ENCODE measurements at regions not wholly inside any gene's neighbourhood (a gene's known extent, or its start where the extent isn't known, plus 50 kb on each side); places are given as distances from the start of the nearest gene placed in this dataset.

GRCh38 chr7:32428546-32428945, 61.6 kb downstream of the LSM5 start:
- DNase-seq = no peak

DNA sequence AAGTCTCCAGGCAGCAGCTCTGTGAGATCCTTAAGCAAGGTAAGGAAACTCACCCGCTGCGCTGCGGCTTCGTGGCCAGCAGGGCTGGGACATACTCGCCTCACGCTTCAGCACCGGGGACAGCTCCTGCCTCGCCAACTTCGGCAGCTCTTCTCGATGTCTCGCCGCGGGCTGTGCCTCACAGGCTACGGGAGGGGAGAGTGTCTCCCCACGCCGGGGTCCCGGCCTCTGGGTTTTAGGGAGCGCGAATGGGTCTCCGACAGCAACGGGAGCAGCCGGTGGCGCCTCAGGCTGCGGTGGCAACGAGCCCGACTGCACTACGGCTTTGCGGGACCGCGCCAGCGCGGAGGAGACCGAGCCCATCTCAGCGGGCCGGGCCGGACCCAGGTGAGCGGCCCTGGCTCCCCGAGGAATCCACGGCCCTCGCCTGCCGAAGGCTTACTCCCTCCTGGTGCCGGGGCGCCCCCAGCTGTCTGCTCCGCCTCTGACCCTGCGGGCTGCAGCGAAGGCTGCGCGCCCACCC, 62.4 kb downstream of the LSM5 start:
- DNase-seq = peak; percentile 5 to 25 (median 13)

- DNase-seq = no peak
These were observed 73.3 kb downstream of the LSM5 start for GRCh38 chr7:32416846-32417245.

DNA sequence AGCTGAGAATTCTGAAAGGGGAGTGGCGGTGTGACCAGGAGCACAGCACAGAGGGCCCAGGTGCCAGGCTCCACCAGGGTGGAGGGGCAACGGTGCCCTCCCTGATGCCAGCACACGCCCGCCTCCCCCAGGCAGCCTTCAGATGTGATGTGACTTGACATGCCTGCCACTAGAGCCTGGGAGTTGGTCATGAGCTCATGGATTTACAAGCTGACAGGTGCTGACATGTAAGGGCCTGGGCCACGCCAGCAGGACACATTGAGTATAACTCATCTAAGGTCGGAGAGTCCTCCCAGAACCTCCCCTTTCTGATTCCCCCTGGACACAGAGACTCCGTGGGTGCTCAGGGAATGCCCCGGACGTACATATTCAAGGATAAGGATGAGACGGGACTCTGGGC, 74.2 kb downstream of the LSM5 start:
- no peak for DNase-seq

GRCh38 chr7:32415519-32415918, 74.7 kb downstream of the LSM5 start:
- DNase-seq = no peak

DNA sequence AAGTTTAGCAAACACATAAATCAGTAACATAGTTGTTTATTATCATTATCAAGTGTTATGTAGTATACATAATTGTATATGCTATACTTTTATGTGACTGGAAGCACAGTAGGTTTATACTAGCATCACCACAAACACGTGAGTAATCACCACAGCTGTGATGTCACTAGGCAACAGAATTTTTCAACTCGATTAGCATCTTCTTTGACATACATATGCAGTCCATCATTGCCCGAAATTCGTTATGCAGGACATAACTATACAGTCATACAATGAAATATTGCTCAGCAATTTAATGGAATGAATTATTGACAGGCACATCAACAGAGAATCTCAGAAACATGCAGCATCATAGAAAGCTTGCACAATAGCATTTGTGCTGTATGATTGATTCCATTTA, 77.7 kb downstream of the LSM5 start:
- DNase-seq = no peak

- DNase-seq = no peak
These were observed 79.6 kb downstream of the LSM5 start for GRCh38 chr7:32410545-32410944.

DNA sequence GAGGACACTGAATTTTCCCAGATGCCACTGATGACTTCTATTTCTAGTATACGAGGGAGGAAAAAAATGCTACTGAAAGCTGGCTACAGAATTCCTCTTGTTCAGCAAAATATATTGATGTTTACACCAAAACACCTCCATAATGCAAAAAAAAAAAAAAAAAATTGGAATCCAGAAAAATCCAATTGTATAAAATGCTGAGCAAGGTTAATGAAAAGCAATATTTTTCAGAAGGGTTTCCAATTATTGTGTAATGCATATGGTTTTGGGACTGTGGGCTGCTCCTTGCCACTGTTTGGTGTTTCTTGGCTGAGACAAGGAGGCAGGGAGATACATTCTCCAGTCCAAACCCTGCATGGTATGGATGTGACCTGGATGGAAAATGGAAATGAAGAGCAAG, 83.8 kb downstream of the LSM5 start:
- DNase-seq = no peak

DNA sequence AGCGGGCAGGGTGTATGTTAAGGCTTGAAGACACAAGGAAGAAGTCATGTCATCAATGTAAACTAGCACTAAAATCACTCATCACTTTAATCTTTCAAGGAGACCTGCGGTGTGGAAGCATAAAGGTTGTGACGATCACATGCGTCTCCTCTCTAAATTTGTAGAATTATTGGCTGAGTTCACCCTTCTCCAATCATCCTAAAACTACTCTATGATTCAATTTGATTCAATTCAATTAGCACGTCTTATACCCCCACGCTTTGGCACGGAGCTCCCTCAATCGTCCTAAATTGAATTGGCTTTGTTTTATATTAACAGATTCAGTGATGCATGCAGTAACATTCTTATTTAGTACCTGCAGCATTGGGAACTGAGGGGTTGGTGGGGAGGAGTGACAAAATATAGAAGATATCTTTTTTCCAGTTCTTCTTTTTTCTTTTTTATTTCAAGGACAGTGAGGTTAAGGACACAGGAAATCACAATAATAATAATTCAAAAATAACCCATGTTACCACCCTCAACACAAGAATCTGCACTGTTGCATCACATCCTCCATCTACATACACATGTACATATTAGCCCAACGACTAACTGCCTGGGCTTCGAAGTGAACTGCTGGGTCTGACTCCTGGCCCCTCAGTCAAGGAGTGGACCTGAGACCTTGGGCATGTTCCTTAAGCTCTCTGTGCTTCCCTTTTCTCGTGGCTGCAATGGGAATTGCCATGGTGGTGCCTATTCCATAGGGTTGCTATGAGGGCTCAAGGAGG, 86.5 kb downstream of the LSM5 start:
- DNase-seq = no peak

GRCh38 chr7:32400676-32401075, 89.5 kb downstream of the LSM5 start:
- no peak for DNase-seq

DNA sequence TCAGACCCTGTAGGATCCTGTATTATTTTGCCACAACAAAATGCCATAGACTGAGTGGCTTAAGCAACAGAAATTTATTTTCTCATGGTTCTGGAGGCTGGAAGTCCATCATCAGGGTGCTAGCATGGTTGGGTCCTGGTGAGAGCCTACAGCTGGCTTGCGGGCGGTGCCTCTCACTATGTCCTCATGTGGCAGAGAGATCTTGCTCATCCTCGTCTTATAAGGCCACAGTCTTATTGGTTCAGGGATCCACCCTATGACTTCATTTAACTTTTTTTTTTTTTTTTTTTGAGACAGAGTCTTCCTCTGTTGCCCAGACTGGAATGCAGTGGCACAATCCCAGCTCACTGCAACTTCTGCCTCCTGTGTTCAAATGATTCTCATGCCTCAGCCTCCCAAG, 90.9 kb downstream of the LSM5 start:
- DNase-seq = no peak

GRCh38 chr7:32395168-32395567, 95.0 kb downstream of the LSM5 start:
- DNase-seq = no peak

- DNase-seq = no peak
These were observed 96.3 kb downstream of the LSM5 start for GRCh38 chr7:32393861-32394260.

DNA sequence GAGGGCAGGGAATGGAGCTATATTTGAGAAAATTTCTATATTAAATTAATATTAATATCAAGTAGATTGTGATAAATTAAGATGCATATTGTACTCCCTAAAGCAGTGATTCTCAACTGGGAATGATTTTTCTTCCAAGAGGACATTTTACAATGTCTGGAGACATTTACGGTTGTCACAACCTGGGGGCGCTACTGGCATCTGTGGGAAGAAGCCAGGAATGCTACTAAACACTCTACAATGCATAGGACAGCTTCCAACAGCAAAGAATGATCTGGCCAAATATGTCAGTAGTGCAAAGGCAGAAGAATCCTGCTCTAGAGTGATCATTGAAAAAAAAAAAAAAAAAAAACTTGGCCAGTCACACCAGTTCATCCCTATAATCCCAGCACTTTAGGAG, 100.0 kb downstream of the LSM5 start:
- DNase-seq = no peak

GRCh38 chr7:32385316-32385956, 104.7 kb downstream of the LSM5 start:
- no peak for DNase-seq

DNA sequence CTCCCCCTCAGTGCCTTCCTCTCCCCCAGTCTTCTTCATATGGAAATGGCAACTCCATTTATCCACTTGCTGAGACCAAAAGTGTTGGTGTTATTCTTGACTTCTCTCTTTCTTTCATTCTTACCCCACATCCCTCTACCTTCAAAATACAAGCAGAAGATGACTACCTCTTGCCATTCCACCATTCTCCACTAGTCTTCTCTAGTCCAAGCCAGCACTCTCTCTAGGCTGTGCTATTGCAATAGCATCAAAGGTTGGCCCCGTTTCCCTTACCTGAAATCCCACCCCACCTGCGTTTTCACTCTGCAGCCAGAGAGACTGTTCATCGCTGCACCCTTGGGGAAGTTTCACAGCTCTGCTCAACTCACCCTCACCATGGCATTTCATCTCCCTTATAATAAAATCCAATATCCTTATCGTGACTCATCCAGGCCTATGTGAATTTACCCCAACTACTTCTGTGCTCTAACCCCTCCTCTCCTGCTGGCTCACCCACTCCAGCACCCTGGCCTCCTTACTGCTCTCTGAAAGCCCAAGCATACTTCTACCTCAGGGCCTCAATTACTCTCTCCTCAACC, 109.1 kb downstream of the LSM5 start:
- no peak for DNase-seq

DNA sequence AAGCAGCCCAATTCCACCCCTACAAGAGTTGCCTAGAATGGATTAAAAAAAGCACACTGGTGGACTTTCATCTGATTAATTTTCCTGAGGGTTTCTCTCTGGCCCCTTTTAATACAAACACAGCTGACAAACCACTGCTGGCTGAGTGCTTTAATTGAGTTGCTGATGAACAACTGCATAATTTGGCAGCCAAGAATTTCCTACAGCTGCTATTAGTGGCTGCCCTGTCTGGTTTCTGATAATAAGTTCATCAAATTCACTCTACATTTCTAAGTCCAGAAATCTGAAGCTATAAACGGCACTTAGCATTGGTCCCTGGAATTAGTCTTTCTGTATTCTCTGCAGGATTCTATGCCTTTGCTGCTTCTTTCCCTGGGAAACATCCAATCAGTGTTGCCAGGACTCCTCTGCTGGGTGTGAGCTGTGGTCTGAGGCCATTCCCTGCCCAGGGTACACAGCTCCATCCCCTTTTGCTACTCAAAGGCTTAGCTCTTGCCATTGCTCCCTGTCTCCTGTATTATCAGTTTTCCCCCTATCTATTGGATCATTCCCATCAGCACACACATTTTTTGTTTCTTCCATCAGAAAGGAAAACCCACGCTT, 110.6 kb downstream of the LSM5 start:
- DNase-seq = no peak

- DNase-seq = no peak
These were observed 111.2 kb downstream of the LSM5 start for GRCh38 chr7:32378988-32379387.

DNA sequence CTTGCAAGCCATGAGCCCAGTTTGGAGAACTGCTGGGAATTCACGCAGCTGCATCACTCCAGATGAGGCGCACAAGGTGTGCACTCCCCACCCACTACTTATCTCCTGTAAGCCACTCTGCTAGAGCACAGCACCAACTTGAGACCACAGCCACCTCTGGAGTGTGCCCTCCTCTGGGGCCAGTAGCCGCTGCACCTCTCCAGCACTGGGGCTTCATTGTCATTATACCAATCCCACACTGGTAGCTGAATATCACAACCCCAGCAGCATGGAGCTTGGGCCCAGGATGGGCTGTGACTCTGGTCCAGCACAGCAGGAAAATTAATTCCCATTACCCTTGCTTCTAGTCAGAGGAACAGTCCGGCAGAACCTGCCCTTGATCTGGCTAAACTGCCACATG, 125.6 kb downstream of the LSM5 start:
- DNase-seq = no peak

- no peak for DNase-seq
These were observed 130.1 kb downstream of the LSM5 start for GRCh38 chr7:32360127-32360526.

DNA sequence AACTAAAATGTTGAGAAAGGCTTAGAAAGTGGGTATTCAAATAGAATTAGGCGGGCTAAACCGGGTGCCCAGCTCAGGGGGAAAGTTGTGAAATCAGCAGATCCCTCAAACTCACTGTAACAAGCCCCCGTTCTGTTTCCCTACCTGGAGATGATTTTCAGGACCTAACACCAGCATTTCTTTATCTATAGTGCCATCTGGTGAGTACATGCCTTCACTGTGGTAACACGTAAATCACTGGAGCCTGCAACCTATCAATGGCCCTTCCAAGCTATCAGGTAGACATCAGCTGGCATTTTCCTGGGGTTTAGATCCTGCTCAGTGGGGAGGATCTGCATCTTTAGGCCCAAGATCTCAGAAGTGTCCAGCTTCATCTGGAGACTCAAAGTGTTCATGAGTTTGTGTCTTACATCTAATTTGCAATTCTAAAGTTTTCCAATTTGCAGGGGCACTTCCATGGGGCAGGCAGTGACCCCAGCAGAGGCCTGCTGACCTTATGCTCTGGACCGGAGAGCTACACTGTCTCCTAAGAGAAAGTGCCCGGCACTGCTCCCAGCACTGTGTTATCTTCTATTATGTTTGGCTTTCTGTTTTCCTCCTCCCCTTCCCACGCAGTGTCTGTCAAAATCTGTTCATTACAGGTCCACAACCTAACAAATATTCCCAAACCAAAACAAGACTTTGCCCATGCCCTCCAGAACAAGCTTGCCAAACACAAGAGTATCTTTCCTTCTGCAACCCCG, 132.5 kb downstream of the LSM5 start:
- DNase-seq = no peak

- no peak for DNase-seq
These were observed 142.8 kb downstream of the LSM5 start for GRCh38 chr7:32347244-32347828.

DNA sequence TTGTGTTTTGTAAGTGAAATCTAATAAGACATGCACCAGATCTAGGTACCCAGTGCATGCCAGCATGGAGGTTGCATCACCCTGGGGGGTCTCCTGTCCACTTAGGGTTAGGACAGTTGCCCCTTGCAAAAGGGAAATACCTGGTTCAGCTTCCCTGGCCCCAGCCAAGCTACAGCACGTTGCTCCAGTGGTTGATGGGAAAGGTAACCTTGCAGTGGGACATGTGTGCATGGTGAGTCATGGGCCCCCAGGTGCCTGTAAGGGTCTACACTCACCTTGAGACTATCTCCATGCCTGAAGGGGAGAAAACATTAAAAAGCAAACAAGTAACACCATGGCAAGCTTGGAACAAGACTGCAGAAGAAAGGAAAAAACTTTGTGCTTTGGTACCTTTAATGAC, 143.9 kb downstream of the LSM5 start:
- DNase-seq = no peak
